ENCODE measurements at regions not wholly inside any gene's neighbourhood (a gene's known extent, or its start where the extent isn't known, plus 50 kb on each side); places are given as distances from the start of the nearest gene placed in this dataset.

- Histone ChIP-seq H3K4me2 (no peak overlapping the region), H4K20me1 (ENCODE audit: insufficient read depth) (no peaks in the 10 kb centered on the region), H3K36me3 (ENCODE audit: insufficient read depth) (no peaks in the 10 kb centered on the region), H3K4me3 (IDR thresholded peaks at IDR 0.05; ENCODE audit: insufficient read depth, low read depth, low read length) (no peak overlapping the region), H3K9ac (no peak overlapping the region), H2AFZ (ENCODE audit: low read depth) (no peak overlapping the region), H3K4me1 (ENCODE audit: low read depth, poor library complexity, severe bottlenecking) (no peaks in the 10 kb centered on the region), H3K79me2 (ENCODE audit: insufficient read depth, low read depth) (no peaks in the 10 kb centered on the region), H3K27me3 (ENCODE audit: insufficient read depth, low read depth) (no peaks in the 10 kb centered on the region), H3K27ac (no peak overlapping the region)
- TF ChIP-seq, protein P1, sequence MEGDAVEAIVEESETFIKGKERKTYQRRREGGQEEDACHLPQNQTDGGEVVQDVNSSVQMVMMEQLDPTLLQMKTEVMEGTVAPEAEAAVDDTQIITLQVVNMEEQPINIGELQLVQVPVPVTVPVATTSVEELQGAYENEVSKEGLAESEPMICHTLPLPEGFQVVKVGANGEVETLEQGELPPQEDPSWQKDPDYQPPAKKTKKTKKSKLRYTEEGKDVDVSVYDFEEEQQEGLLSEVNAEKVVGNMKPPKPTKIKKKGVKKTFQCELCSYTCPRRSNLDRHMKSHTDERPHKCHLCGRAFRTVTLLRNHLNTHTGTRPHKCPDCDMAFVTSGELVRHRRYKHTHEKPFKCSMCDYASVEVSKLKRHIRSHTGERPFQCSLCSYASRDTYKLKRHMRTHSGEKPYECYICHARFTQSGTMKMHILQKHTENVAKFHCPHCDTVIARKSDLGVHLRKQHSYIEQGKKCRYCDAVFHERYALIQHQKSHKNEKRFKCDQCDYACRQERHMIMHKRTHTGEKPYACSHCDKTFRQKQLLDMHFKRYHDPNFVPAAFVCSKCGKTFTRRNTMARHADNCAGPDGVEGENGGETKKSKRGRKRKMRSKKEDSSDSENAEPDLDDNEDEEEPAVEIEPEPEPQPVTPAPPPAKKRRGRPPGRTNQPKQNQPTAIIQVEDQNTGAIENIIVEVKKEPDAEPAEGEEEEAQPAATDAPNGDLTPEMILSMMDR (conservative IDR thresholded peaks at IDR 0.05; ENCODE audit: low read depth, low read length): no peak
Observed at GRCh38 chr5:28174691-28175090, 1136.3 kb upstream of the CDH9 start.

DNA sequence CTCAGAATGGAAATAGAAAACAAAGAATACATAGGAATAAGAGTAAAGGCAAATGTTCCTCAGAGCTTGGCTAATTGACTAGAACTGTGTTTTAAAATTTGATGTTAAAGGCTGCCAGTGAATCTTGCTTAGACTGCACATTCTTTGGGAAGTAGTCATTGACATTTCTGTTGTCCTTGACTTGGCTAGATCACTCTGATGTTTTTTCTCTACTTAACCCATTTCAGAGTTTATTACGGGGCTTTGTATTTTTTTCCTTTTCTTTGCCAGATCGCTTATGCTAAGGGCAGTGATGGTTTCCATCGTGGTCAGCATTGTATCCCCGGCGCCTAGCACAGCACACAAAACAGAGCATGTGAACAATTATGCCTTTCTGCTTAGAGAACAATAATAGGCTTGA lies 1126.7 kb upstream of the CDH9 start:
- H3K27ac ChIP-seq: no peak overlapping the region
- TF ChIP-seq, protein P1 (conservative IDR thresholded peaks at IDR 0.05; ENCODE audit: low read depth, low read length): no peak
- no peak overlapping the region for H3K9ac ChIP-seq
- H3K27me3 ChIP-seq (ENCODE audit: insufficient read depth, low read depth): no peaks in the 10 kb centered on the region; the same call in 1 of the 2 replicates
- H3K4me2 ChIP-seq: no peak overlapping the region
- no peaks in the 10 kb centered on the region for H3K36me3 ChIP-seq (ENCODE audit: insufficient read depth)
- H2AFZ ChIP-seq (ENCODE audit: low read depth): no peak overlapping the region
- H3K79me2 ChIP-seq (ENCODE audit: insufficient read depth, low read depth): no peaks in the 10 kb centered on the region
- no peaks in the 10 kb centered on the region for H3K4me1 ChIP-seq (ENCODE audit: low read depth, poor library complexity, severe bottlenecking)
- no peaks in the 10 kb centered on the region for H4K20me1 ChIP-seq (ENCODE audit: insufficient read depth)
- no peak overlapping the region for H3K4me3 ChIP-seq (IDR thresholded peaks at IDR 0.05; ENCODE audit: insufficient read depth, low read depth, low read length)

DNA sequence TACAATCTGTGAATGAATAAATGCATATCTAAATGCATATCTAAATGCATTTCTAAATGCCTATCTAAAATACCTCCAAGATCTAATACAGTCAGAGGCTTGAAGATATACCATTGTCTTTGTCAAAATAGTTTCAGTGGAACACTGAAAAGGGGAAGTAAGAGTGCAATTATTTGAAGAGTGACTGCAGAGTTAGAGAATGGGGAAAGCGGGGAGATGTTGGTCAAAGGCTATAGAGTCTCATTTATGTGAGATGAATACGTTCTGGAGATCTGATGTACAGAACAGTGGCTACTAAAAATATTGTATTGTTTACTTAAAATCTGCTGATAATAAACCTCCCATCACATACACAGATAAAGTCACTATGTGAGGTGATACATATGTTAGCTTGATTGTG lies 1126.2 kb upstream of the CDH9 start:
- H3K4me2 ChIP-seq: no peak overlapping the region

DNA sequence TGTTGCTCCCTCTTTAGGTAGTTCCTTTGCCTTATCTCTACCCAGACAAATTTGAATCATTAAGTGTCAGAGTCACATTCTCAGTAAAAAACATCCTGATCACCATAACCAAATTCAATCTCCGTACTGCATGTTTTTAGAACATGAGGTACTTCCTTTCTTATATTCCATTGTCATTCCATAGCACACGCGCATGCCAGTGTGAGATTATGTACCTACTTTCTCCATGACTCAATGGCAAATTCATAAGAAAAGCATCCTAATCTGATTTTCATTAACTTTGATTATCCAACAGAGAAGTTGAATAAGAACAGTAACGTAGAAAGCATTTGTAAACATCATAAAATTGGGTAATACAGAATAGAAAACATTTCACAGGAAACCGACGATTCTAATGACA lies 1118.6 kb upstream of the CDH9 start:
- Histone ChIP-seq H3K36me3 (ENCODE audit: insufficient read depth) (no peaks in the 10 kb centered on the region), H3K4me3 (IDR thresholded peaks at IDR 0.05; ENCODE audit: insufficient read depth, low read depth, low read length) (no peak overlapping the region), H3K79me2 (ENCODE audit: insufficient read depth, low read depth) (no peaks in the 10 kb centered on the region), H3K27ac (no peak overlapping the region), H2AFZ (ENCODE audit: low read depth) (no peak overlapping the region), H3K9ac (no peak overlapping the region), H3K4me2 (no peak overlapping the region), H3K27me3 (ENCODE audit: insufficient read depth, low read depth) (no peaks in the 10 kb centered on the region), H4K20me1 (ENCODE audit: insufficient read depth) (no peaks in the 10 kb centered on the region), H3K4me1 (ENCODE audit: low read depth, poor library complexity, severe bottlenecking) (no peaks in the 10 kb centered on the region)
- TF ChIP-seq, protein P1 (conservative IDR thresholded peaks at IDR 0.05; ENCODE audit: low read depth, low read length): no peak

More for the DNA sequence above, 1126.2 kb upstream of the CDH9 start:
- Histone ChIP-seq H3K4me1 (ENCODE audit: low read depth, poor library complexity, severe bottlenecking) (no peaks in the 10 kb centered on the region), H3K4me3 (IDR thresholded peaks at IDR 0.05; ENCODE audit: insufficient read depth, low read depth, low read length) (no peak overlapping the region), H3K36me3 (ENCODE audit: insufficient read depth) (no peaks in the 10 kb centered on the region), H2AFZ (ENCODE audit: low read depth) (no peak overlapping the region), H3K27ac (no peak overlapping the region), H3K9ac (no peak overlapping the region), H4K20me1 (ENCODE audit: insufficient read depth) (no peaks in the 10 kb centered on the region), H3K27me3 (ENCODE audit: insufficient read depth, low read depth) (no peaks in the 10 kb centered on the region; the same call in 1 of the 2 replicates), H3K79me2 (ENCODE audit: insufficient read depth, low read depth) (no peaks in the 10 kb centered on the region)
- TF ChIP-seq, protein P1 (conservative IDR thresholded peaks at IDR 0.05; ENCODE audit: low read depth, low read length): no peak
